GM21381 (cell line): ENCODE measurements at regions not wholly inside any gene's neighbourhood (a gene's known extent, or its start where the extent isn't known, plus 50 kb on each side); places are given as distances from the start of the nearest gene placed in this dataset.
"Not testable (repeated sequence)": the region's sequence is repeated elsewhere in the genome, so short reads cannot be mapped to it uniquely, and the experiment has no call there.

Experiments used
- ATAC-seq: cut with Tn5 transposase; IDR thresholded peaks from one replicate; pipeline ENCODE4 v1.9.1; 2021; ENCODE audit warnings: mild to moderate bottlenecking, moderate library complexity; ENCODE audit not compliant: unreplicated experiment

GRCh38 chr12:131619736-131620506 is 91.0 kb upstream of the SFSWAP start:
- ATAC-seq = no peak

- ATAC-seq = no peak
Measured at GRCh38 chr12:131620520-131620919, 90.4 kb upstream of the SFSWAP start.

GRCh38 chr12:131620946-131621681 is 89.8 kb upstream of the SFSWAP start:
- ATAC-seq = no peak

GRCh38 chr12:131621701-131622421 is 89.0 kb upstream of the SFSWAP start:
- ATAC-seq = no peak

GRCh38 chr12:131622422-131622955 is 88.4 kb upstream of the SFSWAP start:
- ATAC-seq = no peak

GRCh38 chr12:131623404-131624368 is 87.2 kb upstream of the SFSWAP start:
- not testable (repeated sequence) for ATAC-seq

GRCh38 chr12:131624369-131624739 is 86.5 kb upstream of the SFSWAP start:
- ATAC-seq = not testable (repeated sequence)

GRCh38 chr12:131624756-131625501 is 86.0 kb upstream of the SFSWAP start:
- not testable (repeated sequence) for ATAC-seq

- not testable (repeated sequence) for ATAC-seq
Measured at GRCh38 chr12:131625966-131626722, 84.7 kb upstream of the SFSWAP start.

- ATAC-seq = not testable (repeated sequence)
Measured at GRCh38 chr12:131627151-131628022, 83.5 kb upstream of the SFSWAP start.

- ATAC-seq = no peak
Measured at GRCh38 chr12:131628023-131628740, 82.7 kb upstream of the SFSWAP start.

- no peak for ATAC-seq
Measured at GRCh38 chr12:131628766-131629448, 82.0 kb upstream of the SFSWAP start.

GRCh38 chr12:131631230-131631629 is 79.7 kb upstream of the SFSWAP start:
- no peak for ATAC-seq

GRCh38 chr12:131631889-131632651 is 78.8 kb upstream of the SFSWAP start:
- ATAC-seq = not testable (repeated sequence)

- ATAC-seq = not testable (repeated sequence)
Measured at GRCh38 chr12:131632652-131633023, 78.3 kb upstream of the SFSWAP start.

GRCh38 chr12:131633610-131634009 is 77.3 kb upstream of the SFSWAP start:
- not testable (repeated sequence) for ATAC-seq
